ENCODE measurements at regions not wholly inside any gene's neighbourhood (a gene's known extent, or its start where the extent isn't known, plus 50 kb on each side); places are given as distances from the start of the nearest gene placed in this dataset.

GRCh38 chr9:75201480-75202209, 113.3 kb downstream of the OSTF1 start:
- TF ChIP-seq, protein P1, sequence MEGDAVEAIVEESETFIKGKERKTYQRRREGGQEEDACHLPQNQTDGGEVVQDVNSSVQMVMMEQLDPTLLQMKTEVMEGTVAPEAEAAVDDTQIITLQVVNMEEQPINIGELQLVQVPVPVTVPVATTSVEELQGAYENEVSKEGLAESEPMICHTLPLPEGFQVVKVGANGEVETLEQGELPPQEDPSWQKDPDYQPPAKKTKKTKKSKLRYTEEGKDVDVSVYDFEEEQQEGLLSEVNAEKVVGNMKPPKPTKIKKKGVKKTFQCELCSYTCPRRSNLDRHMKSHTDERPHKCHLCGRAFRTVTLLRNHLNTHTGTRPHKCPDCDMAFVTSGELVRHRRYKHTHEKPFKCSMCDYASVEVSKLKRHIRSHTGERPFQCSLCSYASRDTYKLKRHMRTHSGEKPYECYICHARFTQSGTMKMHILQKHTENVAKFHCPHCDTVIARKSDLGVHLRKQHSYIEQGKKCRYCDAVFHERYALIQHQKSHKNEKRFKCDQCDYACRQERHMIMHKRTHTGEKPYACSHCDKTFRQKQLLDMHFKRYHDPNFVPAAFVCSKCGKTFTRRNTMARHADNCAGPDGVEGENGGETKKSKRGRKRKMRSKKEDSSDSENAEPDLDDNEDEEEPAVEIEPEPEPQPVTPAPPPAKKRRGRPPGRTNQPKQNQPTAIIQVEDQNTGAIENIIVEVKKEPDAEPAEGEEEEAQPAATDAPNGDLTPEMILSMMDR (IDR thresholded peaks at IDR 0.05; ENCODE audit: poor library complexity): no peak
- no peak for TF ChIP-seq EZH2 (IDR thresholded peaks at IDR 0.05; ENCODE audit: borderline replicate concordance)

All from hepatocyte (in vitro differentiated cells).